ENCODE measurements at regions not wholly inside any gene's neighbourhood (a gene's known extent, or its start where the extent isn't known, plus 50 kb on each side); places are given as distances from the start of the nearest gene placed in this dataset.

DNA sequence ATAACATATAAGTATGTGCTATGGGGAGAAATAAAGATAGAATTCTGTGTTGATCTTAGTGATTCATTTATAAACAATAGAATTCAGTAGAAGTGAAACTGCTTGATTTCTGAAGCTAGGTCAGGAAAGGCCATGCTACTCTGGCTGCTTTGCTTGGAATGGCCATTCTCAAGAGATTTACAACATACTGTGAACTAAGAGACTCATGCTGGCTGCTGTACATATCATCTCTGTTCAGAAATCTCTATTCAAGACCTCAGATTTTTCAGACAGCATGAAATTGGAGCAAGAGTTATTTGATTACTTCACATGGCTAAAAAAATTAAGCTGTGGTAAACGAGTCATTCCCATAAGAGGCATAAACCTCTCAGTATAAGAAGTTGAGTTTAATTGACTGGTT, 662.6 kb downstream of the BCKDHB start:
- TF ChIP-seq POLR2A (IDR thresholded peaks at IDR 0.05), result no peak
- TF ChIP-seq, protein P1, sequence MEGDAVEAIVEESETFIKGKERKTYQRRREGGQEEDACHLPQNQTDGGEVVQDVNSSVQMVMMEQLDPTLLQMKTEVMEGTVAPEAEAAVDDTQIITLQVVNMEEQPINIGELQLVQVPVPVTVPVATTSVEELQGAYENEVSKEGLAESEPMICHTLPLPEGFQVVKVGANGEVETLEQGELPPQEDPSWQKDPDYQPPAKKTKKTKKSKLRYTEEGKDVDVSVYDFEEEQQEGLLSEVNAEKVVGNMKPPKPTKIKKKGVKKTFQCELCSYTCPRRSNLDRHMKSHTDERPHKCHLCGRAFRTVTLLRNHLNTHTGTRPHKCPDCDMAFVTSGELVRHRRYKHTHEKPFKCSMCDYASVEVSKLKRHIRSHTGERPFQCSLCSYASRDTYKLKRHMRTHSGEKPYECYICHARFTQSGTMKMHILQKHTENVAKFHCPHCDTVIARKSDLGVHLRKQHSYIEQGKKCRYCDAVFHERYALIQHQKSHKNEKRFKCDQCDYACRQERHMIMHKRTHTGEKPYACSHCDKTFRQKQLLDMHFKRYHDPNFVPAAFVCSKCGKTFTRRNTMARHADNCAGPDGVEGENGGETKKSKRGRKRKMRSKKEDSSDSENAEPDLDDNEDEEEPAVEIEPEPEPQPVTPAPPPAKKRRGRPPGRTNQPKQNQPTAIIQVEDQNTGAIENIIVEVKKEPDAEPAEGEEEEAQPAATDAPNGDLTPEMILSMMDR (IDR thresholded peaks at IDR 0.05), result no peak
- DNase-seq (no peak), ATAC-seq (no peak)
- 21% methylated on average over 1 of the region's 1 CpG for WGBS (ENCODE audit: insufficient coverage, low coverage, low lambda C conversion rate, missing lambda C conversion rate)
- H3K4me3 ChIP-seq, result no peak overlapping the region
- H3K27me3 ChIP-seq, result no peaks in the 10 kb centered on the region
- intact Hi-C loops (cut with DNase I), result no loop called here
- H3K4me1 ChIP-seq, result no peaks in the 10 kb centered on the region
- no peaks in the 10 kb centered on the region for H3K9me3 ChIP-seq
- H3K36me3 ChIP-seq, result no peaks in the 10 kb centered on the region
- H3K27ac ChIP-seq, result no peak overlapping the region

DNA sequence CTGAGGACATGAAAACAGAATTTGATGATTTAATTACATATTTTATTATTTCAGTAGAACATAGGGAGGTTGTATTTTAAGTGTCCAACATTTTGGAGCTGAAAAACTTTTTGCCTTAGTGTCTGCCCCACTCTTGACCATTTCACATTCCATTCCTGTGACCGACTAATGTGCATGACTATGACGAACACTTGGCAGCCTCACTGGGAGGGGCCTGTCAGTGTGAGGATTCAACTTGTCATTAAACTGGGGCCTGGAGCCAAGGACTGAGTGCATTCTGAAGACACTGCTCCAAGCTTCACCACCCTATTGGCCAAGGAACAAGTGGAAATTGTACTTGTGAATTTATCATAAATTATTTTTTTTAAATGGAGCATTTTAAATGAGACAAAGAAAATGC, 661.3 kb downstream of the BCKDHB start:
- TF ChIP-seq, protein P1 (IDR thresholded peaks at IDR 0.05), result no peak
- TF ChIP-seq POLR2A (IDR thresholded peaks at IDR 0.05), result no peak
- H3K27ac ChIP-seq, result no peak overlapping the region
- WGBS (ENCODE audit: insufficient coverage, low coverage, low lambda C conversion rate, missing lambda C conversion rate), result 53% methylated on average over 2 of the region's 2 CpGs
- no peaks in the 10 kb centered on the region for H3K9me3 ChIP-seq
- intact Hi-C loops (cut with DNase I), result no loop called here
- no peaks in the 10 kb centered on the region for H3K4me1 ChIP-seq
- no peak overlapping the region for H3K4me3 ChIP-seq
- H3K36me3 ChIP-seq, result no peaks in the 10 kb centered on the region
- ATAC-seq, result no peak
- no peak for DNase-seq
- H3K27me3 ChIP-seq, result no peaks in the 10 kb centered on the region

DNA sequence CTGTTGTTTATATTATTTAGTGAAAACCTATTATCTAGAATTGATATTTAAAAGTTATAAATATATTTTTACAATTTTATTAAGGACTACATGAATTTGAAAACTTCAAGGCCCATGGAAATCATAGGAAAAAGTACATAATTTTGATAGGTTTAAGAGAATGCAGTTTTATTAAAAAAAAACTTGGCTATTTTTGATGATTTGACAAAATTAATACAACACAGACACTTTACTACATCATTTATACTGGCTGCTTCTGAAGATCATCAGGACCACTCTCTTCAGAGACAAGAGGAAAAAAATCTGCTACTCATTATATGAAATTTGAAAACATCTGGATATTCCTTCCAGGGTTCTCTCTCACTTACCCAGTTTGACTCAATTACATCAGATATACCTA, 637.7 kb downstream of the BCKDHB start:
- TF ChIP-seq, protein P1 (IDR thresholded peaks at IDR 0.05), result no peak
- TF ChIP-seq POLR2A (IDR thresholded peaks at IDR 0.05), result no peak

DNA sequence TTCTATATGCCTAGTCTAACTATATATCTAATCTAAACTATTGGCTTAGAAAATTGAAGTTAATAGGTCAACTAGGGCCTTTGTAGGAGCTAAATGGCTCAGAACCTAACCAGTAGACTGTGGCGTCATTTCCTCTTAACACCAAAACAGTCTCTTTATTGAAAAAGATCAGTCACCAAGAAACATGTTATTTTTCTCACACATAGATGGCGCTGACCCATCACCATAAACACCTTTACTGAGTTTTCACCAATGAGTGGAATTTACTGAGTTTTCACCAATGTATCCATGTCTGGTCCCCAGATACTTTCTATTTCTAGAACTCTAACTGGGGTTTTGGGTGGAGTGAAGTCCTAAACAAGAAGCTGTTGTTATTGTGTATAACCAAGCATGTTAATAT, 636.0 kb downstream of the BCKDHB start:
- H3K27me3 ChIP-seq, result no peaks in the 10 kb centered on the region
- intact Hi-C loops (cut with DNase I), result no loop called here
- H3K27ac ChIP-seq, result no peak overlapping the region
- H3K36me3 ChIP-seq, result no peaks in the 10 kb centered on the region
- TF ChIP-seq, protein P1 (IDR thresholded peaks at IDR 0.05), result peak; percentile 37 to 51 (median 42)
- TF ChIP-seq POLR2A (IDR thresholded peaks at IDR 0.05), result no peak
- no peaks in the 10 kb centered on the region for H3K9me3 ChIP-seq
- ATAC-seq, result peak; percentile 54 to 64 (median 62)
- DNase-seq, result no peak
- WGBS (ENCODE audit: insufficient coverage, low coverage, low lambda C conversion rate, missing lambda C conversion rate), result 12% methylated on average over 2 of the region's 2 CpGs
- H3K4me3 ChIP-seq, result no peak overlapping the region
- no peaks in the 10 kb centered on the region for H3K4me1 ChIP-seq

More for the DNA sequence above, 637.7 kb downstream of the BCKDHB start:
- Histone ChIP-seq H3K36me3 (no peaks in the 10 kb centered on the region), H3K27ac (no peak overlapping the region), H3K4me3 (no peak overlapping the region), H3K4me1 (no peaks in the 10 kb centered on the region), H3K9me3 (no peaks in the 10 kb centered on the region), H3K27me3 (no peaks in the 10 kb centered on the region)
- intact Hi-C loops (cut with DNase I), result no loop called here
- ATAC-seq (no peak), DNase-seq (no peak)

DNA sequence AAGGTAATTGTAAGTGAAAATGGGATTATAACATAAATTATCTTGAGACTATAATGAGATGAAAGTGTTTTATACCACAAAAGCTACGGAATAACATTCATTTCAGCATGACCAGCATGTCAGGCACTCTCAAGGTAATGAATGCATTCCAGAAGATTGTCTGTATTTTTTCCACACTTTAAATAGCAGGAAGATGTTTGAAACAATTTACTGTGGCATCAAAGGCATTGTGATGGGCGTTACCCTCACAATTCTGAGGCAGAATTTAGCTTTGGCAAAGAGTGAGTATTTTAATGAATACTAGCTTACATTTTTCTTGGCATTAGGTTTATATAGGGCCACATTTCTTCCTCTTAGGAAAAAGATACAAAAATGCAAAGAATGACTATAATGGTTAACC, 627.2 kb downstream of the BCKDHB start:
- WGBS (ENCODE audit: insufficient coverage, low coverage, low lambda C conversion rate, missing lambda C conversion rate), result 66% methylated on average over 2 of the region's 2 CpGs
- no peak for ATAC-seq
- Histone ChIP-seq H3K27ac (no peak overlapping the region), H3K9me3 (no peaks in the 10 kb centered on the region), H3K4me1 (no peaks in the 10 kb centered on the region), H3K36me3 (no peaks in the 10 kb centered on the region), H3K27me3 (no peaks in the 10 kb centered on the region), H3K4me3 (no peak overlapping the region)
- intact Hi-C loops (cut with DNase I), result no loop called here
- TF ChIP-seq, protein P1 (IDR thresholded peaks at IDR 0.05), result no peak
- TF ChIP-seq POLR2A (IDR thresholded peaks at IDR 0.05), result no peak
- DNase-seq, result no peak
